Pons (tissue), 1 donor: ENCODE measurements at regions not wholly inside any gene's neighbourhood (a gene's known extent, or its start where the extent isn't known, plus 50 kb on each side); places are given as distances from the start of the nearest gene placed in this dataset.
"Not testable (repeated sequence)": the region's sequence is repeated elsewhere in the genome, so short reads cannot be mapped to it uniquely, and the experiment has no call there.

ENCODE experiments used
- DNase-seq: peaks from one replicate; pipeline ENCODE4 v3.0.0-alpha.2; 2016; ENCODE audit warnings: low spot score

- DNase-seq: peak; percentile 77
Observed at GRCh38 chr15:70602834-70603560, 160.4 kb downstream of the UACA start.

DNA sequence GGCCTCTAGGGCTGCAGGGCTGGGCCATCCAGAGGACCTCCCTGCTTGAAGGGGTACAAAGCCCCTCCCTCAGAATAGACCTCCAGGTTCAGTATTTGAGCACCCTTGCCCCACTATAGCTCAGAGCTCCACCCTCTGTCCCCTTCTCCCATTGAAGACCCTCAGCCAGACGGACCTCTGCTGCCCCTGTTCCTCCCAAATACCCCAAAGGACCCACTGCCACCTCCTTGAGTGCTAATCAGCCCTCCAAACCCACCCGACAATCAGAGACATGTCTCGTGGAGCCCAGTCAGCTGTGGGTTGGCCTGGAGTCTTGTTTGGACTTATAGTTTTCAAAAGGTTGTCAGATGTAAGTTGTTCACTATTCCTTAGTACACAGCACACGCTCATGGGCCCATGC lies 161.1 kb downstream of the UACA start:
- no peak for DNase-seq

DNA sequence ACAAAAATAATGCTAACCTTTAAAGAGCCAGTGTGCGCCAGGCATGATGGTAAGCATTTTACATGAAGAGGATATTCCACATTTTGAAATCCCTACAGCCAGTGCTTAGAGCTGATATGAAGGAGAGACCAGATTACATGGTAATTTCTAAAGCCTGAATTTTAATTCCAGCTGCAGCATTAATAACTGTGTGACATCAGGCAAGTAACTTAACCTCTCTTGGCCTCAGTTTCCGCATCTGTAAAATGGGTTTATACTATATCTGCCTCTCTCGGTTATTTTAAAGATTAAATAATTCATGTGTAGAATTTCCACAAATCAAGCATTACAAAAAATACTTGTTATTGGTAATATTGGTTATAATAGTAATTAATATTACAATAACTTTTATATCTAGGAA lies 165.4 kb downstream of the UACA start:
- no peak for DNase-seq

DNA sequence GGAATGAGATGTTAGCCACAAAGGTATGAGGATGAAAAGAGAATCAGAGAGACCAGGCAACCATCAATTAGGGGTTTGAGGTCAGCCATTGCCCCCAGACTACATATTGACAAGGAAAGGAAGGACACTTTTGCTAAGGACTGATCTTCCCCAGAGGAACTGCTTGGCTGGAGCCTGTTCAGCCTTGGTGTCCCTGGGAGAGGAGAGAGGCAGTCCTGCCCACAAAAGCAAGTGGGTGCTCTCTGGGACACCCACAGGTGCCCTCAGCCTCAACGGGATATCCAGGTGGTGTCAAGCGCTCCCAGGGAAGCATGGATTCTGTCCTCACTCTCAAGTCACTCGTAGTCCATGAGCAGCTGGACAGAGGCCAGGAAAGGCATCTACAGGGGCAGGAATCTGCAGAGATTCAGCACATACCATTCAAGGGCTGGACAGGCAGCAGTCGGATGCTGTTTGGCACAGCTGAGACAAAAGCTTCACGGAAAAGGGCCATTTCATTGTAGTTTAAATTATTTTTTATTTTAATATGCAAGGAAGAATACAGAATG lies 166.2 kb downstream of the UACA start:
- DNase-seq: no peak

- no peak for DNase-seq
Observed at GRCh38 chr15:70596354-70597055, 166.9 kb downstream of the UACA start.

DNA sequence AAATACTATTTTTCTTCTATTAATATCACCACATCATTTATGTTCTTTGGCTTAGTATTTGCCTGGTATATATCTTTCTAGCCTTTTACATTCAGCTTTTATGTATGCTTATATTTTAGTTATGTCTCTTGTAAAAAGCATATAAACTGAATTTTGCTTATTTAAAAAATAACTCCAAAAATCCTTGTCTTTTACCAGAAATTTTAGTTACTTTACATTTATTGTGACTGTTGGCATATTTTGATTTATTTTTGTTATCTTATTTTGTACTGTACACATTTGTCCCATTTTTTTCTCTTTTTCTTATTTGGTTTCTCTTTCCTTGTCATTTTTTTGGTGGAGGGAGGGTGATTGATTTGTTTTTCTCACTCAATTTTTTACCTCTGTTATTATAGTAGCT lies 169.6 kb downstream of the UACA start:
- no peak for DNase-seq

- no peak for DNase-seq
Observed at GRCh38 chr15:70589728-70590127, 173.6 kb downstream of the UACA start.

DNA sequence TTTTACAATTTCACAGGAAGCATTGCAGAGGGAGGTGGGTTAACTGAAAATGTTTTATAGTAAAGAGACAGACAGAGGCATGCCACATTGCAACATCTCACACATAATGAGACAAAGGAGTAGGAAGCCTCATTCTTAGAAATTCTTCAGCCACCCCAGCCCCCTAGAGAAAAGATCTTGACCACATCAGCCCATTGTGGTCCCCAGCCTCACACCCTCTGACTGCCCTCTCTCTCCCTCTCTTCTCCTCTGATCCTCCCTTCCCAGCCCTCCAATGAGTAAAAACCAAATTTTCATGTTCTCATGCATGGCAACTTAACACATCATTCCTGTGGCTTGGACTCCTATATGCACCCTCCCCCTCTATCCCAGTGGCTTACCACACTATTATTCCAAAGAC lies 174.1 kb downstream of the UACA start:
- no peak for DNase-seq

DNA sequence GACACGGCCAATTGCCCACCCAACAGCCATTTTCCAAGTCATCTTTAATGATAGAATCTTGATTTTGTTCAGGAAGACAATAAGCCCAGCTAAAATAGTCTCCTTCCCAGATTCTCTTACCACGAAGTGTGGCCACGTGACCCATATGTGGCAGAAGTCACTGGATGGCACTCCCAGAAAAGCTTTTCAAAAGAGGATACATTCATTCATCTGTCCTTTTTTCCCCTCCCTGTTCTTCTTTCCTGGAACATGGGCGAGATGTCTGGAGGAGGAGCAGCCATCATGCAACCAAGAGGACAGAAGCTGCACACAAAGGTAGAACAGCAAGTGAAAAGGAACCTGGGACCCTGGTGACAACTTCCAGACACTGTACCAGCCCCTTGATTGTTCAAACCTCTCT lies 174.7 kb downstream of the UACA start:
- DNase-seq: no peak

DNA sequence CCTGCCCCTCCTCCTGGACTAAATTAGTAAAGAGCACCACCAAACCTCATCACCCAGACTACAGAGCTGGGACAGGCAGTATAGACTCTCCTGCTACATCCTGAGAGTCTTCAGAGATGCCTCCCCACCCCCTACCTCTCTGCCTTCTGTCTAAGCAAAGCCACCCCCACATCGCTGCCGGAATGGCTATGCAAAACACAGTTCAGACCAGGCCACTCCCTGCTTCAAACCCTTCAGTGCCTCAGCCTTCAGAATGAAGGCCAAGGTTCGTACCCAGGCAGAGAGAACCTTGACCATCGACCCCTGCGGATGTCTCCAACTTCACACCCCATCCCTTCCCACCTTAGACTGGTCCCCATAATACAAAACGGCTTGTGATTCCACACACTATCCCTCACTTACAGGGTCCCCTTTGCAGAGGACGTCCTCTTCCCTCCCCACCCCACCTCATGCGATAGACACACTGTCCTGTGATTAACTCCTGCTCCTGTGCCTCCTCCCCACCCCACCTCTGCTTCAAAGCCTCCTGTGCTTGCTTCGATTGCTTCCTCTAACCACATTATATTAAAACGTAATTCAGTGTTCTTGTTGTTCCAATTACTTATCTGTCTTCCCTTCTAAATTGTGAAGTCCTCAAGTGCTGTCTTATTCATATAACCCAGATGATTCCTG lies 175.3 kb downstream of the UACA start:
- DNase-seq: no peak

DNA sequence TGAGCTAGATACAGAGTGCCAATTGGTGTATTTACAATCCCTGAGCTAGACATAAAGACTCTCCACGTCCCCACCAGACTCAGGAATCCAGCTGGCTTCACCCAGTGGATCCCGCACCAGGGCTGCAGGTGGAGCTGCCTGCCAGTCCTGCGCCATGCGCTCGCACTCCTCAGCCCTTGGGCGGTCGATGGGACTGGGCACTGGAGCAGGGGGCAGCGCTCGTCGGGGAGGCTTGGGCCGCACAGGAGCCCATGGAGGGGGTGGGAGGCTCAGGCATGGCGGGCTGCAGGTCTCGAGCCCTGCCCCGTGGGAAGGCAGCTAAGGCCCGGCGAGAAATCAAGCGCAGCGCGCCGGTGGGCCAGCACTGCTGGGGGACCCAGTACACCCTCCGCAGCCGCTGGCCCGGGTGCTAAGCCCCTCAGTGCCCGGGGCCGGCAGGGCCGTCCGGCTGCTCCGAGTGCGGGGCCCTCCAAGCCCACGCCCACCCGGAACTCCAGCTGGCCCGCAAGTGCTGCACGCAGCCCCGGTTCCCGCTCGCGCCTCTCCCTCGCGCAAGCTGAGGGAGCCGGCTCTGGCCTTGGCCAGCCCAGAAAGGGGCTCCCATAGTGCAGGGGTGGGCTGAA lies 176.2 kb downstream of the UACA start:
- DNase-seq: not testable (repeated sequence)

DNA sequence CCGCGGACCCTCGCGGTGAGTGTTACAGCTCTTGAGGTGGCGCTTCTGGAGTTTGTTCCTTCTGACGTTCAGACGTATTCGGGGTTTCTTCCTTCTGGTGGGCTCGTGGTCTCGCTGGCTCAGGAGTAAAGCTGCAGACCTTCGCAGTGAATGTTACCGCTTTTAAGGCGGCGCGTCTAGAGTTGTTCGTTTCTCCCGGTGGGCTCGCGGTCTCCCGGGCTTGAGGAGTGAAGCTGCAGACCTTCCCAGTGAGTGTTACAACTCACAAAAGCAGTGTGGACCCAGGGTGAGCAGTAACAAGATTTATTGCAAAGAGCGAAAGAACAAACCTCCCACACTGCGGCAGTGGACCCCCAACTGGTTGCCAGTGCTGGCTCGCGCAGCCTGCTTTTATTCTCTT lies 177.1 kb downstream of the UACA start:
- no peak for DNase-seq

DNA sequence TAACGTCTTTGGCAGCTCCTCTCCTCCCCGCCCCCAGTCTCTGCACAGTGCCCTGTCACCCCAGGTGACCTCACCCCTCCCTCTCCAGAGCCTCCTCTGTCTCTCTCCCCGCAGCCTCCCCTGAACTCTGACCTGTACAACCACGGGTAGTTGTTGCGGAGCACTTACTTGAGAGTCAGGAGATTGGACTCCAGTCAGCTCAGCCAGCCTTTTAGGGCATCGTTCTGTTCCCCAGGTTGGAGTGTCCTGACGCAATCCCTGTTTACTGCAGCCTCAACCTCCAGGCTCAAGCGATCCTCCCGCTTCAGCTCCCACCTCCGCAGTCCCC lies 177.7 kb downstream of the UACA start:
- no peak for DNase-seq

DNA sequence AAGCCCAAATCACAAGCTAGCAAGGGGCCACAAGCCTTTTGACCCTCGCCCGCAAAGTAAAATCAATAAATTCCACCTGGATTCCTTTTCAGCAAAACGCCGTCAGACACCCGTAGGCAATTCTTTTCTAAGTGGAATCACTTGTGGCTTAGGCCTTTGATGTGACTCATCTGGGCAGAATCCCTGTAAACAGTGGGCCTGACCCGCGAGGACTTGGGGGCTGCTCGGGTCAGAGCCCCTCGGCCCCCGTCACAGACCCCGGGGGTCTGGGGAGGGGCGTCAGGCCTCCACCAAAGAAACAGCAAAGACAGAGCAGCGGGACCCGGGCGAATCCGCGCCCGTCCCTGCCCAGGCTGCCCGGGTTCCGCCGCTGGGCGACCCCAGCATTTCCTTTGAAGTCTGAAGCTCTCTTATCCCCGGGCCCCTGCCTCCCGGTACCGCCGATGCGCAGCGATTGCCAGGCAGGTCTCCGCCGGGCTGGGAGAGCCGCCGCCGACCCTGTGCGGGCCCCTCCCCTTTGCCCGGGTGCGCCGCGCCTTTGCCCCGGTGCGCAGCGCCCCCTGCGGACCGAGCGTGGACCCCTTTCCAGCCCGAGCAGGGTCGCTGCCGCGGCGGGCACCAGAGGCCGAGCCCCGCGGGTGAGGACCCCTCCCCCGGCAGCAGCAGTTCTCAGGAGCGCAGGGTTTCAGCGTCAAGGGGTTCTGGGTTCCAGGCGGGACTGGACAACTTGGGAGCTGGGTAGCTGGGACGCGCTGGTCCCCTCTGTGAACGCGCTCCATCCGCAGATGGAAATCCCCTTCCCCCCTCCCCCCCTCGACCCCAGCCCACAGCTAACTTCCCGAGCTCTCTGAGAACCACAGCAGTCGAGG lies 178.3 kb downstream of the UACA start:
- DNase-seq: no peak

- DNase-seq: no peak
Observed at GRCh38 chr15:70584441-70584837, 178.9 kb downstream of the UACA start.

DNA sequence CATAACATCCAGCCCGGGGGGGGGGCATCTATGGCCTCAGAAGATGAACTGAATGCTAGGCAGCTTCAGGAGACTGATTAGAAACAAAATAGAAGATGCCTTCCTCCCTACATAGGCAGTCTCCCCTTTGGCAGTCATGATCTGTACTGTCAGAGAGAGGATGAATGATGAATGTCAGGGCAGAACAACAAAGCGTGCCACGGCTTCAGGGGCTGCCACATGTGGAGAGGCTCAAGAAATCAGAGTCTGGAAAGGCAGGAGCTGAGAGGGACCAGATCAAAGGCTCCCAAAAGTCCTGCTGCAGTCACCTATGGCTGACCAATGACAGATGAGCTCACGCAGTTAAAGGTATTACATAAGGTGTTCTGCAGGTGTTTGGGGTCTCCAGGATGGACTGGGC lies 180.4 kb downstream of the UACA start:
- no peak for DNase-seq

DNA sequence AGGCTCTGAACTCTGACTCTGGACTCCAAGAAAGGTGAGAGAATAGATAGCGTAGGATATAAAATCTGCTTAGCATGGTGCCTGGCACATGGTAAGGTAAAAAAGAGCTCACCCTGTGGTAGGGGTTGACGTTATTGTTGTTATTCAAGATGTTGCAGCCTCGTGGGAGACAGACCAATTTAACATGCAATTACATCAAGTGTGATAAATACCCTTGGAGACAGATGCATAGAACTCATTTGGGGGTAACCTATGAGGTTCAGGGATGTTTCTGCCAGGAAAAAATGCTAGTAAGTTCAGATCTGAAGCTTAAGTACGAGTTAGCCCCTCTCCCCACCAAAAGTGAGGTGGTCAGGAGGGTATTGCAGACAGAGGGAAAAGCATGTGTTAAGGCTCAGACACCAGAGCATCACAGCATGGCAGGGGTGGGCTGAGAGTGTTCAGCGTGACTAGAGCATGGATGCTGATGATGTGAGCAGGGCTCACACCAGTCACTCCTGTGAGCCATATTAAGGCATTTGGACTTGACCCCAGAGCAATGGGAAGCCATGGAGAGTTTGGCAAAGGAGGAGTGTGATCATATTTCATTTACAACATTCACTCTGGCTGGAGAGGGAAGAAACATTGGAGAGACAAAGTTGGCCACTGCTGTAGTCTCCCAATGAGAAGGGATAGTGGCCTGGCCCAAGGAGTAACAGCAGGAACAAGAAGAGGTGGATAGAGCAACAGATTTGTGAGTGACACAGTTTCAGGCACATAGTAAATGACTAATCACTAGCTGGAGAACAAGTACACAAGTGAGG lies 181.0 kb downstream of the UACA start:
- DNase-seq: no peak

DNA sequence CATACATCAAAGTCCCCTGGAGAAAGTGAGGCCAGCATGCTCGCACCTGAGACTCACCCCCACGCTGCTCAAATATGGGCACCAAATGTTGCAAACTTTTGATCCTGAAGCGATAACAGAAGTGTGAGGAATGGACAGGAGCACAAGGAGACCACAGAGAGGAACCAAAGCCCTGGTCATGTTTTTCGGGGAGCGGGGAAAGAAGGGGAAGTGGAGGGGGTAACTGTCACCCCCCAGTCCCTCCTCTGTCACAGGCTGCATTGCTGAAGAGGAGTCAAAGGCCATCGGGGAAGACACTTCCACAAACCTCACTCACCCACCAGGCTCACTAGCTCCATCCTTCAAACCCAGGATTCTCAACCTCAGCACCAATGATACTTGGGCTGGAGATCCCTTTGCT lies 182.4 kb downstream of the UACA start:
- no peak for DNase-seq

DNA sequence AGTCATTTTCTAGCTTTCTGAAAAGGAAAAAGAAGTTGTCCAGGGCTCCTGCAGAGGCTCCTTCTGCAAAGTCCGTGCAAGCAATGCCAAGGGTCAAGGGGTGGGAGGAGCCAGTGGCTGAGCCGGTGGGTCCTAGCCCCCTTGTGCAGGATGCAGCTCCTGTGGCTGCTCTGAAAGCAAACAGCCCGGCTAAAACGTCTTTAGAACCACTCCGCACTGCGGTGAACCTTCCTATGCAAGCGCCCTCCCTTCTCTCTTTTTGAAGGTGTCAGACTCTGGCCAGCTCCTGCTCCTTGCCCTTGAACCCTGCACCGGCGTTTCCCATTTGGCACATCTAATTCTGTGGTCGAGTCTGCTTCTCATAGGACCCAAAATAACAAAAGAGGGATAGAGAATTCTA lies 183.1 kb downstream of the UACA start:
- no peak for DNase-seq

- no peak for DNase-seq
Observed at GRCh38 chr15:70579766-70580165, 183.6 kb downstream of the UACA start.

DNA sequence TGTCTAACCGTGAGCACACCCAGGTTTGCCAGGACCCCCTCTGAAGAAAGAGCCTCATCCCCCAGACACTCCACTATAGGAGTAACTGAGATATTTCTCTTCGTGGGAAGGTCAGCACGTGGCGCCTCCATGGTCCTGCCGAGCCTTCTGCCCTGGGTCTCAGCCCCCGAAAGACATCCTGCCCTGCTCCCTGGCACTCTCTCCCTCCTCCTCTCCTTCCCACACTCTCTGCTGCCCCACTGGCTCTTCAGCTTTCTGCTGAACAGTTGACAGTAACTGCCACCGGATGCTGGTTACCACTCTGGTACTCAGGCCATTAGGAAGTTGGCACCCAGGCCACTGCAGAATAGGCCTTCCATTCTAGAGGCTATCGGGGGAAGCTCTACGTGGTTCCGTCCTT lies 185.2 kb downstream of the UACA start:
- DNase-seq: no peak
